A673 (cell line): ENCODE measurements at regions not wholly inside any gene's neighbourhood (a gene's known extent, or its start where the extent isn't known, plus 50 kb on each side); places are given as distances from the start of the nearest gene placed in this dataset.

Source experiments
- BruUV-seq: library from RNA; stranded (reverse); fragments of 400-500 nt; replicated peaks from 2 replicates; lab custom pipeline; 2021; lab: Mats Ljungman, UMichigan
- CTCF ChIA-PET: fragments of 300-600 bp; sonication (Branson Sonifier 250); formaldehyde crosslinking; loops from one replicate; lab custom pipeline; 2022; ENCODE audit warnings: antibody characterized with exemption; lab: Charles Lee
- POLR2A ChIA-PET: fragments of 300-600 bp; sonication (Branson Sonifier 250); formaldehyde crosslinking; loops from one replicate; lab custom pipeline; 2022; ENCODE audit warnings: antibody characterized with exemption; ENCODE audit not compliant: low non-redundant PET; lab: Charles Lee
- DNase-seq: peaks from one replicate; pipeline ENCODE4 v3.0.0-alpha.2; 2015; ENCODE audit warnings: low spot score
- H3K27ac ChIP-seq: fragments of 200-600 bp; sonication (generic); 2 replicates; pipeline ENCODE4 v1.5.1; 2016; ENCODE audit warnings: mixed run types, low read depth, mild to moderate bottlenecking, mixed read lengths, antibody characterized with exemption, low read length; ENCODE audit not compliant: poor library complexity, severe bottlenecking
- H3K27me3 ChIP-seq: fragments of 200-600 bp; sonication (generic); replicated peaks from 2 replicates; pipeline ENCODE4 v1.6.1; 2017; ENCODE audit warnings: mixed run types, low read depth, mild to moderate bottlenecking, mixed read lengths, antibody characterized with exemption, low read length; ENCODE audit not compliant: insufficient read depth, poor library complexity
- H3K36me3 ChIP-seq: fragments of 200-600 bp; sonication (generic); 2 replicates; pipeline ENCODE4 v1.6.1; 2016; ENCODE audit warnings: mixed run types, mild to moderate bottlenecking, mixed read lengths, antibody characterized with exemption, low read length; ENCODE audit not compliant: insufficient read depth, poor library complexity, severe bottlenecking
- H3K4me1 ChIP-seq: fragments of 200-600 bp; sonication (generic); 2 replicates; pipeline ENCODE4 v1.6.1; 2017; ENCODE audit warnings: mixed run types, mild to moderate bottlenecking, mixed read lengths, antibody characterized with exemption, low read length; ENCODE audit not compliant: insufficient read depth, poor library complexity, severe bottlenecking
- H3K4me3 ChIP-seq: fragments of 200-600 bp; sonication (generic); 2 replicates; pipeline ENCODE4 v1.5.1; 2016; ENCODE audit warnings: low read depth, mixed run types, mild to moderate bottlenecking, mixed read lengths, low read length; ENCODE audit not compliant: poor library complexity, severe bottlenecking
- H3K9me3 ChIP-seq: fragments of 200-600 bp; sonication (generic); 2 replicates; pipeline ENCODE4 v1.6.1; 2016; ENCODE audit warnings: mixed run types, low read depth, mild to moderate bottlenecking, mixed read lengths, antibody characterized with exemption, low read length; ENCODE audit not compliant: poor library complexity, severe bottlenecking
- CTCF ChIP-seq: fragments of 300-800, 200-600 bp; sonication (generic); conservative IDR thresholded peaks from 2 replicates; pipeline ENCODE4 v1.5.1; 2017; ENCODE audit warnings: low read depth, mild to moderate bottlenecking, antibody characterized with exemption, low read length, moderate library complexity, mixed read lengths
- EZH2 ChIP-seq: fragments of 200-600 bp; sonication (generic); IDR thresholded peaks from 2 replicates; pipeline ENCODE4 v1.6.1; 2017; ENCODE audit warnings: borderline replicate concordance, low read depth, mild to moderate bottlenecking, mixed read lengths, antibody characterized with exemption, low read length; ENCODE audit not compliant: poor library complexity, severe bottlenecking
- intact Hi-C: fragments of 100-400 bp; cut with micrococcal nuclease; formaldehyde crosslinking; loops from one replicate; pipeline ENCODE4 v1.10.0; 2022; ENCODE audit not compliant: unreplicated experiment

GRCh38 chrX:151816934-151817333 lies 82.4 kb downstream of the CNGA2 start:
- Histone ChIP-seq H3K27me3 (no peaks in the 10 kb centered on the region), H3K4me3 (no peak overlapping the region), H3K27ac (no peak overlapping the region), H3K4me1 (no peaks in the 10 kb centered on the region), H3K36me3 (no peaks in the 10 kb centered on the region), H3K9me3 (no peaks in the 10 kb centered on the region)
- intact Hi-C loops = no loop called here
- no peak for DNase-seq
- TF ChIP-seq EZH2 = no peak
- no peak for TF ChIP-seq CTCF
- BruUV-seq = no TSS peak
- POLR2A ChIA-PET = no interaction called here
- CTCF ChIA-PET = no interaction called here

DNA sequence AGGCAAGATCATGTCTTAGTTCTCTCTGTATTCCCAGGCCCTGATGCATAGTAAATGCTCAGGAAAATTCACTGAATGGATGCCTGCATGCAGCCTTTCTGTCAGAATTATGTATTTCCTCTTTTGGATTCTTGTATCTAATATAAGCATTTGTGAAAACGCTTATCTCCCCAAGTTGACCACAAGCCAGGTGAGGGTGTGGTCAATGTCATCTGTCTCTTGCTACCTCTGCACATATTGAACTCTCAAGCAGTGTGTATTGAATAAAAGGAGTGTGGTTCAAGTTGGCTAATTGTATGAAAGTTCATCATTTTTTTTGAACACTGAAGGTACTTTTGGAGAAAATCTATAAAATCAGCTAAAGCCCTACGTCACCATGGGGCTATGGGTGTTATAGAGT lies 84.3 kb downstream of the CNGA2 start:
- no peak overlapping the region for H3K4me3 ChIP-seq
- ChIA-PET POLR2A (no interaction called here), CTCF (no interaction called here)
- H3K27me3 ChIP-seq = no peaks in the 10 kb centered on the region
- no peak overlapping the region for H3K27ac ChIP-seq
- no peaks in the 10 kb centered on the region for H3K4me1 ChIP-seq
- H3K9me3 ChIP-seq = no peaks in the 10 kb centered on the region
- intact Hi-C loops = no loop called here
- TF ChIP-seq CTCF (no peak), EZH2 (no peak)
- no peak for DNase-seq
- no TSS peak for BruUV-seq
- no peaks in the 10 kb centered on the region for H3K36me3 ChIP-seq

DNA sequence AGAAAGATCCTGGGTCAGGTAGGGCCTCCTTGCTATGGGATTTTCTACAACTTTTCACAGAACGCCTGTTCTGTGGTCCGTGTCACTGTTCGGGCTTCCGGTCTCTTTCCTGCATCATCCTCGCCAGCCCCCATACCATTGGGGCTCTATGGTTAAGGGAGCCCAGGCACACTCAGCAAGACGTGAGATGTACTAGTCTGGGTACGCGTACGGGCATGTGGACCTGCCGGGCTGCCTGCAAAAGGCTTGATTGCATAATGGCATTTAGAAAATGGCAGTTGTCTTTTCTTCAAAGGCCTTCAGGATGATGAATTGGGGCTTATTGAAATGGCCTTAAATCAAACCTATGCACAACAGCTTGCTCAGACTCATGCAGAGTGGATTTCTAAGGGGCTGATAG lies 86.7 kb downstream of the CNGA2 start:
- ChIA-PET POLR2A (no interaction called here), CTCF (no interaction called here)
- no TSS peak for BruUV-seq
- H3K36me3 ChIP-seq = no peaks in the 10 kb centered on the region
- intact Hi-C loops = no loop called here
- no peak overlapping the region for H3K4me3 ChIP-seq
- no peaks in the 10 kb centered on the region for H3K27me3 ChIP-seq
- DNase-seq = no peak
- H3K27ac ChIP-seq = no peak overlapping the region
- H3K9me3 ChIP-seq = no peaks in the 10 kb centered on the region
- TF ChIP-seq EZH2 (no peak), CTCF (no peak)
- H3K4me1 ChIP-seq = no peaks in the 10 kb centered on the region
